ENCODE measurements at regions not wholly inside any gene's neighbourhood (a gene's known extent, or its start where the extent isn't known, plus 50 kb on each side); places are given as distances from the start of the nearest gene placed in this dataset.

DNA sequence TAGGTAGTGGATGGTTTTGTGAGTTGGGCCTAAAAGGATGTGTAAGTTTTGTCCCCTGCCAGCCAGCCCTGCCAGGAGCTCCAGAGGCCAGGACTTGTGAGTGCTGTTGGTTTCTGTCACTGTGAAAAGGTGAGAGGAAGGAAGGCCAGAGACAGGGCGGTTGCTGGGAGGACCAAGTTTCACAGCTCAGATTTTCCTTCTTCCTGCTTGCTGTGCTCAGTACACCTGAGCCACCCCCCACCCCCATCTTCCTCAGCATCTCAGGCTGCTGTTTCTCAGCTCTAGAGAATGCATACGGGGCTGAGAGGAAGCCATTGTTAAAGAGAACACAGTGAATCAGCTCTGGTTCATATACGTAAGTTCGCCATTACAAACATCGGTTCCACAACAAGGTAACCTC is 139.9 kb downstream of the BUB3 start:
- TF ChIP-seq, protein P1, sequence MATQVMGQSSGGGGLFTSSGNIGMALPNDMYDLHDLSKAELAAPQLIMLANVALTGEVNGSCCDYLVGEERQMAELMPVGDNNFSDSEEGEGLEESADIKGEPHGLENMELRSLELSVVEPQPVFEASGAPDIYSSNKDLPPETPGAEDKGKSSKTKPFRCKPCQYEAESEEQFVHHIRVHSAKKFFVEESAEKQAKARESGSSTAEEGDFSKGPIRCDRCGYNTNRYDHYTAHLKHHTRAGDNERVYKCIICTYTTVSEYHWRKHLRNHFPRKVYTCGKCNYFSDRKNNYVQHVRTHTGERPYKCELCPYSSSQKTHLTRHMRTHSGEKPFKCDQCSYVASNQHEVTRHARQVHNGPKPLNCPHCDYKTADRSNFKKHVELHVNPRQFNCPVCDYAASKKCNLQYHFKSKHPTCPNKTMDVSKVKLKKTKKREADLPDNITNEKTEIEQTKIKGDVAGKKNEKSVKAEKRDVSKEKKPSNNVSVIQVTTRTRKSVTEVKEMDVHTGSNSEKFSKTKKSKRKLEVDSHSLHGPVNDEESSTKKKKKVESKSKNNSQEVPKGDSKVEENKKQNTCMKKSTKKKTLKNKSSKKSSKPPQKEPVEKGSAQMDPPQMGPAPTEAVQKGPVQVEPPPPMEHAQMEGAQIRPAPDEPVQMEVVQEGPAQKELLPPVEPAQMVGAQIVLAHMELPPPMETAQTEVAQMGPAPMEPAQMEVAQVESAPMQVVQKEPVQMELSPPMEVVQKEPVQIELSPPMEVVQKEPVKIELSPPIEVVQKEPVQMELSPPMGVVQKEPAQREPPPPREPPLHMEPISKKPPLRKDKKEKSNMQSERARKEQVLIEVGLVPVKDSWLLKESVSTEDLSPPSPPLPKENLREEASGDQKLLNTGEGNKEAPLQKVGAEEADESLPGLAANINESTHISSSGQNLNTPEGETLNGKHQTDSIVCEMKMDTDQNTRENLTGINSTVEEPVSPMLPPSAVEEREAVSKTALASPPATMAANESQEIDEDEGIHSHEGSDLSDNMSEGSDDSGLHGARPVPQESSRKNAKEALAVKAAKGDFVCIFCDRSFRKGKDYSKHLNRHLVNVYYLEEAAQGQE (IDR thresholded peaks at IDR 0.05; ENCODE audit: insufficient replicate concordance, low read depth), result no peak
- TF ChIP-seq, protein P2, sequence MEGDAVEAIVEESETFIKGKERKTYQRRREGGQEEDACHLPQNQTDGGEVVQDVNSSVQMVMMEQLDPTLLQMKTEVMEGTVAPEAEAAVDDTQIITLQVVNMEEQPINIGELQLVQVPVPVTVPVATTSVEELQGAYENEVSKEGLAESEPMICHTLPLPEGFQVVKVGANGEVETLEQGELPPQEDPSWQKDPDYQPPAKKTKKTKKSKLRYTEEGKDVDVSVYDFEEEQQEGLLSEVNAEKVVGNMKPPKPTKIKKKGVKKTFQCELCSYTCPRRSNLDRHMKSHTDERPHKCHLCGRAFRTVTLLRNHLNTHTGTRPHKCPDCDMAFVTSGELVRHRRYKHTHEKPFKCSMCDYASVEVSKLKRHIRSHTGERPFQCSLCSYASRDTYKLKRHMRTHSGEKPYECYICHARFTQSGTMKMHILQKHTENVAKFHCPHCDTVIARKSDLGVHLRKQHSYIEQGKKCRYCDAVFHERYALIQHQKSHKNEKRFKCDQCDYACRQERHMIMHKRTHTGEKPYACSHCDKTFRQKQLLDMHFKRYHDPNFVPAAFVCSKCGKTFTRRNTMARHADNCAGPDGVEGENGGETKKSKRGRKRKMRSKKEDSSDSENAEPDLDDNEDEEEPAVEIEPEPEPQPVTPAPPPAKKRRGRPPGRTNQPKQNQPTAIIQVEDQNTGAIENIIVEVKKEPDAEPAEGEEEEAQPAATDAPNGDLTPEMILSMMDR (IDR thresholded peaks at IDR 0.05; ENCODE audit: insufficient read depth, low read length), result no peak
- no peak for TF ChIP-seq POLR2AphosphoS5 (IDR thresholded peaks at IDR 0.05; ENCODE audit: low read depth)
